B cell (primary cell): ENCODE measurements at regions not wholly inside any gene's neighbourhood (a gene's known extent, or its start where the extent isn't known, plus 50 kb on each side); places are given as distances from the start of the nearest gene placed in this dataset.

ENCODE experiments used
- ATAC-seq: fragments of 200-7000 bp; cut with Tn5 transposase; one replicate; pipeline ENCODE4 v1.10.0; 2021; ENCODE audit warnings: low read depth, mild to moderate bottlenecking, moderate number of reproducible peaks, moderate library complexity
- CTCF ChIA-PET: fragments of 350-600 bp; sonication (Branson Sonifier 250); formaldehyde crosslinking; loops from one replicate; lab custom pipeline; 2021; ENCODE audit warnings: antibody characterized with exemption, inconsistent platforms; lab: Charles Lee
- POLR2A ChIA-PET: fragments of 350-600 bp; sonication (Branson Sonifier 250); formaldehyde crosslinking; loops from one replicate; lab custom pipeline; 2021; ENCODE audit warnings: antibody characterized with exemption; lab: Charles Lee
- DNase-seq: peaks from one replicate; pipeline ENCODE4 v3.0.0; 2013
- H2AFZ ChIP-seq: 2 replicates; pipeline ENCODE4 v1.6.1; 2012; ENCODE audit warnings: mild to moderate bottlenecking, low read depth, low read length; ENCODE audit not compliant: insufficient read depth, poor library complexity, severe bottlenecking
- H3K27ac ChIP-seq, 2 donors: 1 replicate in 1 of 2; 2 replicates in 1 of 2; pipeline ENCODE4 v1.5.1; 2012 to 2013; ENCODE audit warnings: low read length in 2 of 2, mild to moderate bottlenecking in 2 of 2, moderate library complexity in 1 of 2
- H3K27me3 ChIP-seq, 4 experiments: fragments of 200-600 bp in 1 of 4; sonication (generic) in 1 of 4; replicated peaks in 1 of 4; 1 replicate in 2 of 4; 2 replicates in 2 of 4; pipeline versions ENCODE4 v1.6.1 to v1.7.0; 2013 to 2016; ENCODE audit warnings: low read length in 3 of 4, mild to moderate bottlenecking in 2 of 4, mixed read lengths in 1 of 4, moderate library complexity in 1 of 4; ENCODE audit not compliant: insufficient read depth in 4 of 4, control insufficient read depth in 3 of 4; ENCODE audit errors: control extremely low read depth in 1 of 4
- H3K36me3 ChIP-seq, 2 experiments: replicated peaks in 1 of 2; 1 replicate in 1 of 2; 2 replicates in 1 of 2; pipeline versions ENCODE4 v1.6.1 to v1.7.1; 2013; ENCODE audit warnings: low read length in 1 of 2; ENCODE audit not compliant: insufficient read depth in 2 of 2, control insufficient read depth in 1 of 2; ENCODE audit errors: control extremely low read depth in 1 of 2, extremely low read depth in 1 of 2
- H3K4me1 ChIP-seq, 2 donors: fragments of 200-600 bp in 1 of 2; sonication (generic) in 1 of 2; 1 replicate in 1 of 2; 2 replicates in 1 of 2; pipeline versions ENCODE4 v1.5.1 to v1.6.1; 2013 to 2017; ENCODE audit warnings: low read length in 2 of 2; ENCODE audit not compliant: control insufficient read depth in 2 of 2, insufficient read depth in 2 of 2
- H3K4me2 ChIP-seq: replicated peaks from 2 replicates; pipeline ENCODE3; 2012; ENCODE audit warnings: mild to moderate bottlenecking, low read depth, low read length; ENCODE audit not compliant: poor library complexity, severe bottlenecking
- H3K4me3 ChIP-seq, 5 experiments: fragments of 200-600 bp in 1 of 5; sonication (generic) in 1 of 5; 1 replicate in 3 of 5; 2 replicates in 2 of 5; pipeline versions ENCODE4 v1.5.1 to v1.7.0; 2011 to 2016; ENCODE audit warnings: low read length in 4 of 5, mild to moderate bottlenecking in 4 of 5, low read depth in 2 of 5, control low read depth in 1 of 5, moderate library complexity in 1 of 5; ENCODE audit not compliant: insufficient read depth in 1 of 5; ENCODE audit errors: control extremely low read depth in 1 of 5, extremely low read depth in 1 of 5
- H3K79me2 ChIP-seq: fragments of 200-600 bp; sonication (generic); one replicate; pipeline ENCODE4 v1.6.0; 2016; ENCODE audit warnings: low read length; ENCODE audit not compliant: control insufficient read depth, insufficient read depth
- H3K9ac ChIP-seq: fragments of 200-600 bp; sonication (generic); 2 replicates; pipeline ENCODE4 v1.6.1; 2017; ENCODE audit warnings: mild to moderate bottlenecking, low read length, moderate library complexity
- H3K9me3 ChIP-seq, 3 donors: one replicate each; pipeline versions ENCODE4 v1.6.1 to v1.7.1; 2013; ENCODE audit warnings: low read length in 2 of 3; ENCODE audit not compliant: control insufficient read depth in 2 of 3, insufficient read depth in 1 of 3; ENCODE audit errors: control extremely low read depth in 1 of 3
- H4K20me1 ChIP-seq: 2 replicates; pipeline ENCODE4 v1.6.0; 2012; ENCODE audit warnings: mild to moderate bottlenecking, low read length; ENCODE audit not compliant: insufficient read depth, control insufficient read depth, poor library complexity, severe bottlenecking
- H3K27ac Mint-ChIP-seq: one replicate; pipeline ENCODE4 v1.8.0; 2021; ENCODE audit warnings: mixed read lengths
- H3K27me3 Mint-ChIP-seq: one replicate; pipeline ENCODE4 v1.8.0; 2021; ENCODE audit warnings: mixed read lengths
- H3K4me1 Mint-ChIP-seq: one replicate; pipeline ENCODE4 v1.8.0; 2021; ENCODE audit warnings: mixed read lengths
- H3K4me3 Mint-ChIP-seq: one replicate; pipeline ENCODE4 v1.8.0; 2021; ENCODE audit warnings: mixed read lengths
- H3K9me3 Mint-ChIP-seq: one replicate; pipeline ENCODE4 v1.8.0; 2022; ENCODE audit warnings: mixed read lengths; ENCODE audit not compliant: insufficient read depth
- CTCF ChIP-seq: fragments of 200-600 bp; IDR thresholded peaks from one replicate; pipeline ENCODE4 v1.8.0; 2022; ENCODE audit warnings: antibody characterized with exemption, mild to moderate bottlenecking
- EZH2 ChIP-seq: IDR thresholded peaks from 2 replicates; pipeline ENCODE4 v1.6.1; 2012; ENCODE audit warnings: borderline replicate concordance, low read depth, mild to moderate bottlenecking, moderate library complexity, low read length; ENCODE audit not compliant: insufficient read depth, poor library complexity, severe bottlenecking
- WGBS: methylation state at CpG from one replicate; pipeline ENCODE4 v1.1.5; 2013; ENCODE audit warnings: missing lambda C conversion rate; ENCODE audit not compliant: insufficient coverage; 5-methylcytosine and 5-hydroxymethylcytosine counted together
- intact Hi-C: fragments of 100-400 bp; cut with micrococcal nuclease; formaldehyde crosslinking; loops from one replicate; pipeline ENCODE4 v1.10.0; 2022

GRCh38 chr3:31409389-31409788, 123.3 kb upstream of the STT3B start:
- CTCF ChIA-PET = no interaction called here
- H3K4me3 ChIP-seq = no peak overlapping the region
- Mint-ChIP-seq H3K4me3 (no peak overlapping the region), H3K4me1 (no peaks in the 10 kb centered on the region), H3K27me3 (peaks cover 13% of the 10 kb centered on the region), H3K27ac (no peak overlapping the region), H3K9me3 (no peaks in the 10 kb centered on the region)
- TF ChIP-seq EZH2 = no peak
- no peak for TF ChIP-seq CTCF
- no peak overlapping the region for H3K9ac ChIP-seq
- H3K9me3 ChIP-seq = no peaks in the 10 kb centered on the region
- no peaks in the 10 kb centered on the region for H3K27me3 ChIP-seq
- no peak for ATAC-seq
- no peak for DNase-seq
- intact Hi-C loops = no loop called here
- whole genome bisulfite sequencing = 67% methylated on average over 1 of the region's 4 CpGs
- no peaks in the 10 kb centered on the region for H4K20me1 ChIP-seq
- H2AFZ ChIP-seq = no peak overlapping the region
- no peak overlapping the region for H3K4me2 ChIP-seq
- H3K79me2 ChIP-seq = no peaks in the 10 kb centered on the region
- POLR2A ChIA-PET = no interaction called here
- no peaks in the 10 kb centered on the region for H3K4me1 ChIP-seq
- H3K27ac ChIP-seq = no peak overlapping the region
- H3K36me3 ChIP-seq = no peaks in the 10 kb centered on the region

- intact Hi-C loops = no loop called here
- no peaks in the 10 kb centered on the region for H3K9me3 Mint-ChIP-seq
- Histone ChIP-seq H4K20me1 (no peaks in the 10 kb centered on the region), H3K4me1 (no peaks in the 10 kb centered on the region), H3K4me3 (no peak overlapping the region), H3K79me2 (no peaks in the 10 kb centered on the region), H3K9me3 (no peaks in the 10 kb centered on the region), H3K27ac (no peak overlapping the region), H2AFZ (no peak overlapping the region), H3K9ac (no peak overlapping the region), H3K4me2 (no peak overlapping the region), H3K36me3 (no peaks in the 10 kb centered on the region), H3K27me3 (no peaks in the 10 kb centered on the region)
- no peak for TF ChIP-seq CTCF
- no peak for TF ChIP-seq EZH2
- no peaks in the 10 kb centered on the region for H3K4me1 Mint-ChIP-seq
- no peak overlapping the region for H3K4me3 Mint-ChIP-seq
- peaks cover 18% of the 10 kb centered on the region for H3K27me3 Mint-ChIP-seq
- POLR2A ChIA-PET = no interaction called here
- no peak for ATAC-seq
- DNase-seq = no peak
- CTCF ChIA-PET = no interaction called here
- WGBS = 92% methylated on average over 4 of the region's 6 CpGs
- no peak overlapping the region for H3K27ac Mint-ChIP-seq
These were observed 122.9 kb upstream of the STT3B start for GRCh38 chr3:31409866-31410265.
